ENCODE measurements at regions not wholly inside any gene's neighbourhood (a gene's known extent, or its start where the extent isn't known, plus 50 kb on each side); places are given as distances from the start of the nearest gene placed in this dataset.

DNA sequence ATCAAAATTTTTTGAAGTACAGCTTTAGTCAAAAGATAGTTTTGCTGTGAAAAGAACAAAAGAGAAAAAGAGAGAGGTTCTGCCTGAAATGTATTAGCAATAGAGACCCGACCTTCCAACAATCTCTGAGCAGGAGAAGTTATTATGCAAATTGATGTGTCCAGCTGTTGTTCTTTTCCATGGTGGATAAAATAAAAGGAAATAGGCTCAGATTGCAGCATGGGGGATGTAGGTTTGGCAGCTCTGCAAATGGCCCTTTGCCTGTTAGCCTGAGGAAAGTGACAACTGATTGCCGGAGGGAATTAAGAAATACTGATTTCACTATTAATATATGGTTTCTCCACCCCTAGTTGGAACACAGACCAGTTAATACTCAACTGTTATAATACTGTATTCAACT lies 1283.2 kb upstream of the NXPH2 start:
- DNase-seq (ENCODE audit: low read depth) = no peak
- no peak for FAIRE-seq
- Histone ChIP-seq H3K36me3 (ENCODE audit: control insufficient read depth, insufficient read depth, low read length) (no peaks in the 10 kb centered on the region), H3K4me3 (ENCODE audit: low read depth, low read length) (no peak overlapping the region), H3K27me3 (ENCODE audit: control insufficient read depth, insufficient read depth, low read length) (no peaks in the 10 kb centered on the region)
- TF ChIP-seq, protein P1, sequence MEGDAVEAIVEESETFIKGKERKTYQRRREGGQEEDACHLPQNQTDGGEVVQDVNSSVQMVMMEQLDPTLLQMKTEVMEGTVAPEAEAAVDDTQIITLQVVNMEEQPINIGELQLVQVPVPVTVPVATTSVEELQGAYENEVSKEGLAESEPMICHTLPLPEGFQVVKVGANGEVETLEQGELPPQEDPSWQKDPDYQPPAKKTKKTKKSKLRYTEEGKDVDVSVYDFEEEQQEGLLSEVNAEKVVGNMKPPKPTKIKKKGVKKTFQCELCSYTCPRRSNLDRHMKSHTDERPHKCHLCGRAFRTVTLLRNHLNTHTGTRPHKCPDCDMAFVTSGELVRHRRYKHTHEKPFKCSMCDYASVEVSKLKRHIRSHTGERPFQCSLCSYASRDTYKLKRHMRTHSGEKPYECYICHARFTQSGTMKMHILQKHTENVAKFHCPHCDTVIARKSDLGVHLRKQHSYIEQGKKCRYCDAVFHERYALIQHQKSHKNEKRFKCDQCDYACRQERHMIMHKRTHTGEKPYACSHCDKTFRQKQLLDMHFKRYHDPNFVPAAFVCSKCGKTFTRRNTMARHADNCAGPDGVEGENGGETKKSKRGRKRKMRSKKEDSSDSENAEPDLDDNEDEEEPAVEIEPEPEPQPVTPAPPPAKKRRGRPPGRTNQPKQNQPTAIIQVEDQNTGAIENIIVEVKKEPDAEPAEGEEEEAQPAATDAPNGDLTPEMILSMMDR (IDR thresholded peaks at IDR 0.05; ENCODE audit: insufficient read depth, low read length, severe bottlenecking) = no peak

- DNase-seq (ENCODE audit: low read depth) = no peak
- no peak for FAIRE-seq
- H3K36me3 ChIP-seq (ENCODE audit: control insufficient read depth, insufficient read depth, low read length) = no peaks in the 10 kb centered on the region
- no peaks in the 10 kb centered on the region for H3K27me3 ChIP-seq (ENCODE audit: control insufficient read depth, insufficient read depth, low read length)
- H3K4me3 ChIP-seq (ENCODE audit: low read depth, low read length) = no peak overlapping the region
- TF ChIP-seq, protein P1 (IDR thresholded peaks at IDR 0.05; ENCODE audit: insufficient read depth, low read length, severe bottlenecking) = no peak
Observed at GRCh38 chr2:140061240-140061639, 1281.0 kb upstream of the NXPH2 start.

DNA sequence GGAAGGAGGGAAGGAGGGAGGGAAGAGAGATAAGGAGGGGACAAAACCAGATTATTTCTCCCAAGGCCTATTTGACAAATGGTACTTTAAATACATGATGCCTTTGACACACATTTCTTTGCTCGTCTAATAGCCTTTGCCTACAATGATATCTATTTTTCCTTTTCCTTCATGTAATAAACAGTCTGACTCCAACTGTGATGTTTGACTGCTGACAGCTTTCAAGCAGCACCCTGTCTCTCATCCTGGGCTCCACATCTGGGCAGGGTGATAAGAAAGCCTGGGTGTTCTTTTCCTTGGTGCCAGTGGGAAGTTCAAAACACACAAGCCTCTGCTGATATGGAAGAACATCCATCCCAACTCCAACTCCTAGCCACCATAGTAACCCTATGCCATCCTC lies 1277.7 kb upstream of the NXPH2 start:
- Histone ChIP-seq H3K36me3 (ENCODE audit: control insufficient read depth, insufficient read depth, low read length) (no peaks in the 10 kb centered on the region), H3K27me3 (ENCODE audit: control insufficient read depth, insufficient read depth, low read length) (no peaks in the 10 kb centered on the region), H3K4me3 (ENCODE audit: low read depth, low read length) (no peak overlapping the region)
- TF ChIP-seq, protein P1 (IDR thresholded peaks at IDR 0.05; ENCODE audit: insufficient read depth, low read length, severe bottlenecking) = no peak
- no peak for FAIRE-seq
- DNase-seq (ENCODE audit: low read depth) = no peak

DNA sequence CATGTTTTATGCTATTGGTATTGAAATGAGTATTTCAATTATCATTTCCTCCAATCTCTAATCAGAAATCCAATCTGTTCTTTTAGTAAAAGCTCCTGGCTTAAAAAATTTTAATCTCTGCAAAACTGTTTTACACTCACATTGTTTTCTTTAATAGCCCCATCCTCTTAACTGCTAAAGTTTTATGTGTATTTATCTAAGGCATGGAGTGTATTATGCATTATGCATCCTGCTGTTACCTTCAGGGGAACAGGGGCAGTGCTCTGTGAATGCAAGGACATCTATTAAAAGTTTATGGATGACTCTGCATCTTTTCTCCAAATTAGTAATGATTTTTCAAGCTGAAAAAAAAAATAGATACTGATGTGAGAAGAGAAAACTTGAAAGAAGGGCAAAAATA lies 1261.6 kb upstream of the NXPH2 start:
- no peaks in the 10 kb centered on the region for H3K27me3 ChIP-seq (ENCODE audit: control insufficient read depth, insufficient read depth, low read length)
- no peaks in the 10 kb centered on the region for H3K36me3 ChIP-seq (ENCODE audit: control insufficient read depth, insufficient read depth, low read length)
- no peak overlapping the region for H3K4me3 ChIP-seq (ENCODE audit: low read depth, low read length)
- FAIRE-seq (no peak), DNase-seq (ENCODE audit: low read depth) (no peak)
- TF ChIP-seq, protein P1 (IDR thresholded peaks at IDR 0.05; ENCODE audit: insufficient read depth, low read length, severe bottlenecking) = no peak

DNA sequence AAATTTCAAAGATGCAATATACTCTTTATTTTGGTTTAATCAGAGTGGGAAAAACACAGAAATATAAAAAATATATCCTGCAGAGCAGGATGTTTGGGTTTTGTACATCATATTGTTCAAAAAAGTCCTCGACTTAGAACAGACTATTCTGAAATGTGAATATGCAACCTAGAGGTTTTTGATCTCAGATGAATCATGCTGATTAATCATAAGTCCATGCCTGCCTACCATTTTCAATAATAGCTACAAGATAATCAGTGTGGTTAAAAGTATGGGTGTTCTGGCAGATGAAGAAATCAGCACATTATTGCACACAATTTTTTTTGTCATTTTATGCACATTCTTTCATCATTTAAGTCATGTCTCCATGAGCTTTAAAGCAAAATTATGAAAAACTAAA lies 1261.0 kb upstream of the NXPH2 start:
- Histone ChIP-seq H3K36me3 (ENCODE audit: control insufficient read depth, insufficient read depth, low read length) (no peaks in the 10 kb centered on the region), H3K27me3 (ENCODE audit: control insufficient read depth, insufficient read depth, low read length) (no peaks in the 10 kb centered on the region), H3K4me3 (ENCODE audit: low read depth, low read length) (no peak overlapping the region)
- peak; percentile 0 for DNase-seq (ENCODE audit: low read depth)
- no peak for FAIRE-seq
- TF ChIP-seq, protein P1 (IDR thresholded peaks at IDR 0.05; ENCODE audit: insufficient read depth, low read length, severe bottlenecking) = no peak

- TF ChIP-seq, protein P1 (IDR thresholded peaks at IDR 0.05; ENCODE audit: insufficient read depth, low read length, severe bottlenecking) = no peak
- no peak for DNase-seq (ENCODE audit: low read depth)
- Histone ChIP-seq H3K4me3 (ENCODE audit: low read depth, low read length) (no peak overlapping the region), H3K27me3 (ENCODE audit: control insufficient read depth, insufficient read depth, low read length) (no peaks in the 10 kb centered on the region), H3K36me3 (ENCODE audit: control insufficient read depth, insufficient read depth, low read length) (no peaks in the 10 kb centered on the region)
- no peak for FAIRE-seq
Observed at GRCh38 chr2:140033638-140034037, 1253.4 kb upstream of the NXPH2 start.
